HepG2 (cell line): ENCODE measurements at regions not wholly inside any gene's neighbourhood (a gene's known extent, or its start where the extent isn't known, plus 50 kb on each side); places are given as distances from the start of the nearest gene placed in this dataset.

Experiments used
- ATAC-seq: fragments of 200-7000 bp; cut with Tn5 transposase; 3 replicates; pipeline ENCODE4 v1.9.1; 2020; ENCODE audit warnings: mild to moderate bottlenecking, moderate library complexity
- BruUV-seq: library from RNA; stranded (reverse); fragments of 400-500 nt; replicated peaks from 2 replicates; lab custom pipeline; 2021; lab: Mats Ljungman, UMichigan
- CTCF ChIA-PET: fragments of 300-600 bp; formaldehyde crosslinking; extraction: SDS; loops from one replicate; lab custom pipeline; 2021; ENCODE audit warnings: low total read pairs, inconsistent platforms, low intra/inter-chr PET ratio; lab: Yijun Ruan, JAX
- POLR2A ChIA-PET: fragments of 350-600 bp; sonication (Branson Sonifier 250); formaldehyde crosslinking; loops from one replicate; lab custom pipeline; 2020; ENCODE audit warnings: antibody characterized with exemption, inconsistent platforms; lab: Yijun Ruan, JAX
- DNase-seq: peaks from one replicate; pipeline ENCODE4 v3.0.0-alpha.2; 2015; ENCODE audit warnings: low spot score
- FAIRE-seq: peaks from 3 replicates; lab custom pipeline; 2011; peaks lifted over from hg19 to GRCh38; lab: Jason Lieb, UNC
- H2AFZ ChIP-seq: one replicate; pipeline ENCODE4 v1.6.1; 2011; ENCODE audit warnings: low read length, inconsistent platforms
- H3K27ac ChIP-seq: fragments of 300-600 bp; 3 replicates; pipeline ENCODE4 v1.8.0; 2011; ENCODE audit warnings: mixed run types, mild to moderate bottlenecking, mixed read lengths, low read length, inconsistent platforms; ENCODE audit not compliant: insufficient read depth; ENCODE audit errors: extremely low read length
- H3K27me3 ChIP-seq, 2 experiments: fragments of 200-600 bp in 1 of 2; 2 replicates in 1 of 2; 3 replicates in 1 of 2; pipeline versions ENCODE4 v1.6.0 to v1.8.0; 2011; ENCODE audit warnings: low read length in 2 of 2, mild to moderate bottlenecking in 2 of 2, moderate library complexity in 2 of 2, inconsistent platforms in 1 of 2; ENCODE audit not compliant: insufficient read depth in 2 of 2, control insufficient read depth in 1 of 2
- H3K36me3 ChIP-seq, 2 experiments: fragments of 200-600 bp in 1 of 2; replicated peaks in 1 of 2; 2 replicates in 1 of 2; 3 replicates in 1 of 2; pipeline versions ENCODE4 v1.5.1 to v1.8.0; 2011; ENCODE audit warnings: low read length in 2 of 2, inconsistent platforms in 1 of 2; ENCODE audit not compliant: insufficient read depth in 2 of 2, control insufficient read depth in 1 of 2
- H3K4me1 ChIP-seq: 2 replicates; pipeline ENCODE4 v1.5.1; 2012; ENCODE audit warnings: low read length, inconsistent platforms; ENCODE audit not compliant: insufficient read depth
- H3K4me2 ChIP-seq: 2 replicates; pipeline ENCODE4 v1.6.0; 2011; ENCODE audit warnings: low read depth, low read length, inconsistent platforms
- H3K4me3 ChIP-seq, 3 experiments: fragments of 200-600 bp in 1 of 3; sonication (generic), shearing (Covaris generic) in 1 of 3; replicated peaks in 1 of 3; 2 replicates each; pipeline ENCODE4 v1.5.1; 2011 to 2016; ENCODE audit warnings: low read length in 3 of 3, inconsistent platforms in 2 of 3, low read depth in 2 of 3, mild to moderate bottlenecking in 2 of 3, control low read depth in 1 of 3, mixed read lengths in 1 of 3; ENCODE audit not compliant: insufficient read depth in 1 of 3
- H3K79me2 ChIP-seq: one replicate; pipeline ENCODE4 v1.6.1; 2011; ENCODE audit warnings: low read length, inconsistent platforms; ENCODE audit not compliant: insufficient read depth
- H3K9ac ChIP-seq: 2 replicates; pipeline ENCODE4 v1.6.0; 2011; ENCODE audit warnings: mild to moderate bottlenecking, low read depth, low read length, inconsistent platforms; ENCODE audit not compliant: insufficient read depth
- H3K9me3 ChIP-seq: 2 replicates; pipeline ENCODE4 v1.5.1; 2012; ENCODE audit warnings: mild to moderate bottlenecking, low read length
- H4K20me1 ChIP-seq: 2 replicates; pipeline ENCODE4 v1.6.0; 2011; ENCODE audit warnings: inconsistent platforms, mild to moderate bottlenecking, low read length, moderate library complexity; ENCODE audit not compliant: insufficient read depth
- CCDC6 ChIP-seq: sonication (generic); formaldehyde crosslinking; IDR thresholded peaks from 2 replicates; pipeline ENCODE4 v1.8.1; 2022; ENCODE audit warnings: mild to moderate bottlenecking, missing genetic modification reagents, moderate library complexity
- CEBPG ChIP-seq: IDR thresholded peaks from 2 replicates; pipeline ENCODE4 v1.6.1; 2016
- EHMT2 ChIP-seq: fragments of 200-600 bp; sonication (generic); IDR thresholded peaks from 2 replicates; pipeline ENCODE4 v1.7.0; 2017; ENCODE audit warnings: antibody characterized with exemption, low read depth, low read length, borderline replicate concordance
- GPN1 ChIP-seq: sonication (generic); formaldehyde crosslinking; IDR thresholded peaks from 2 replicates; pipeline ENCODE4 v1.5.1; 2020; ENCODE audit warnings: missing genetic modification reagents, borderline replicate concordance
- HOXA9 ChIP-seq: sonication (generic); formaldehyde crosslinking; IDR thresholded peaks from 2 replicates; pipeline ENCODE4 v1.8.1; 2022; ENCODE audit warnings: missing genetic modification reagents, mild to moderate bottlenecking, moderate library complexity, borderline replicate concordance
- IKZF5 ChIP-seq: IDR thresholded peaks from 2 replicates; pipeline ENCODE4 v1.6.1; 2018; ENCODE audit warnings: missing genetic modification reagents, mild to moderate bottlenecking, missing compliant biosample characterization
- MAFF ChIP-seq: IDR thresholded peaks from 2 replicates; pipeline ENCODE4 v1.6.1; 2011; ENCODE audit warnings: low read depth, low read length, improper control_type of control experiment
- MAFK ChIP-seq, 2 experiments: IDR thresholded peaks in 1 of 2; conservative IDR thresholded peaks in 1 of 2; 2 replicates each; pipeline ENCODE4 v1.6.1; 2011; ENCODE audit warnings: improper control_type of control experiment in 2 of 2, low read length in 2 of 2
- PHF21A ChIP-seq: sonication (generic); formaldehyde crosslinking; IDR thresholded peaks from 2 replicates; pipeline ENCODE4 v1.5.0; 2020; ENCODE audit warnings: mild to moderate bottlenecking, missing genetic modification reagents
- RARG ChIP-seq: sonication (generic); formaldehyde crosslinking; IDR thresholded peaks from 2 replicates; pipeline ENCODE4 v1.4.0; 2020; ENCODE audit warnings: low read depth, mild to moderate bottlenecking, missing genetic modification reagents
- SMAD3 ChIP-seq: sonication (generic); formaldehyde crosslinking; IDR thresholded peaks from 2 replicates; pipeline ENCODE4 v1.4.0; 2020; ENCODE audit warnings: missing genetic modification reagents
- SNAPC2 ChIP-seq: sonication (generic); formaldehyde crosslinking; IDR thresholded peaks from 2 replicates; pipeline ENCODE4 v1.8.1; 2022; ENCODE audit warnings: mild to moderate bottlenecking, missing genetic modification reagents
- ZBTB1 ChIP-seq: sonication (generic); formaldehyde crosslinking; IDR thresholded peaks from 2 replicates; pipeline ENCODE4 v1.4.0; 2020; ENCODE audit warnings: missing genetic modification reagents, borderline replicate concordance
- ZFP36L1 ChIP-seq: sonication (generic); formaldehyde crosslinking; IDR thresholded peaks from 2 replicates; pipeline ENCODE4 v1.8.0; 2022; ENCODE audit warnings: mild to moderate bottlenecking, missing genetic modification reagents, moderate library complexity
- ZNF10 ChIP-seq: sonication (generic); formaldehyde crosslinking; IDR thresholded peaks from 2 replicates; pipeline ENCODE4 v1.4.0; 2020; ENCODE audit warnings: mild to moderate bottlenecking, low read depth, missing genetic modification reagents, borderline replicate concordance
- ZNF24 ChIP-seq: fragments of 450-650 bp; IDR thresholded peaks from 2 replicates; pipeline ENCODE4 v1.6.1; 2017; ENCODE audit warnings: antibody characterized with exemption, mild to moderate bottlenecking
- ZNF33B ChIP-seq: sonication (generic); formaldehyde crosslinking; IDR thresholded peaks from 2 replicates; pipeline ENCODE4 v1.5.1; 2020; ENCODE audit warnings: mild to moderate bottlenecking, missing genetic modification reagents
- ZNF354B ChIP-seq: sonication (generic); formaldehyde crosslinking; IDR thresholded peaks from 2 replicates; pipeline ENCODE4 v1.8.0; 2022; ENCODE audit warnings: mild to moderate bottlenecking, missing genetic modification reagents
- ZNF510 ChIP-seq: sonication (generic); formaldehyde crosslinking; IDR thresholded peaks from 2 replicates; pipeline ENCODE4 v1.4.0; 2020; ENCODE audit warnings: low read depth, mild to moderate bottlenecking, missing genetic modification reagents
- ZNF691 ChIP-seq: sonication (generic); formaldehyde crosslinking; IDR thresholded peaks from 2 replicates; pipeline ENCODE4 v1.4.0; 2020; ENCODE audit warnings: missing genetic modification reagents, low read depth, mild to moderate bottlenecking, borderline replicate concordance
- ZNF776 ChIP-seq: sonication (generic); formaldehyde crosslinking; IDR thresholded peaks from 2 replicates; pipeline ENCODE4 v1.4.0; 2020; ENCODE audit warnings: mild to moderate bottlenecking, missing genetic modification reagents
- WGBS: methylation state at CpG from one replicate; pipeline ENCODE4 v1.1.6; 2017; ENCODE audit warnings: low lambda C conversion rate; 5-methylcytosine and 5-hydroxymethylcytosine counted together
- in situ Hi-C: cut with HindIII; loops from 2 replicates; pipeline ENCODE4 v1.10.0; 2017; ENCODE audit warnings: low pct_unique_long_range_greater_than_20kb; ENCODE audit not compliant: extremely low pct_ligation_motif_present
- intact Hi-C: fragments of 100-400 bp; cut with micrococcal nuclease; formaldehyde crosslinking; loops from one replicate; pipeline ENCODE4 v1.10.0; 2022; ENCODE audit not compliant: unreplicated experiment

- TF ChIP-seq SNAPC2 (CRISPR knock-in tag) (no peak), ZNF24 (no peak), CCDC6 (CRISPR knock-in tag) (no peak), MAFK (conservative IDR thresholded peaks at IDR 0.05 in 1 of 2, IDR thresholded peaks at IDR 0.05 in 1 of 2; ENCODE audit: low read length in 2 of 2) (peak in 1 of 2 experiments; percentile 53; a peak in 1 of 4 replicates), ZNF33B (CRISPR knock-in tag) (no peak), HOXA9 (CRISPR knock-in tag) (no peak), MAFF (peak; percentile 33; the same call in 1 of the 2 replicates)
- Histone ChIP-seq H3K36me3 (no peaks in the 10 kb centered on the region), H3K9me3 (no peaks in the 10 kb centered on the region), H2AFZ (no peak overlapping the region), H3K27ac (no peak overlapping the region), H3K79me2 (no peaks in the 10 kb centered on the region), H3K27me3 (no peaks in the 10 kb centered on the region), H3K4me1 (no peaks in the 10 kb centered on the region), H3K4me2 (no peak overlapping the region), H3K4me3 (no peak overlapping the region), H4K20me1 (no peaks in the 10 kb centered on the region), H3K9ac (no peak overlapping the region)
- intact Hi-C loops (no loop called here), in situ Hi-C loops (no loop called here)
- CTCF ChIA-PET, result no interaction called here
- DNase-seq (no peak), FAIRE-seq (no peak), ATAC-seq (no peak)
- BruUV-seq, result no TSS peak
- POLR2A ChIA-PET, result no interaction called here
- 6% methylated on average over 1 of the region's 1 CpG for WGBS
Measured at GRCh38 chrX:20641954-20642353, 375.2 kb upstream of the RPS6KA3 start.

GRCh38 chrX:20639115-20639514, 372.4 kb upstream of the RPS6KA3 start:
- Histone ChIP-seq H3K36me3 (no peaks in the 10 kb centered on the region), H3K79me2 (no peaks in the 10 kb centered on the region), H3K9ac (no peak overlapping the region), H2AFZ (no peak overlapping the region), H3K27ac (no peak overlapping the region), H3K4me3 (no peak overlapping the region), H3K9me3 (no peaks in the 10 kb centered on the region), H3K4me1 (no peaks in the 10 kb centered on the region), H4K20me1 (no peaks in the 10 kb centered on the region), H3K27me3 (no peaks in the 10 kb centered on the region), H3K4me2 (no peak overlapping the region)
- in situ Hi-C loops, result no loop called here
- CTCF ChIA-PET, result no interaction called here
- ATAC-seq (no peak), FAIRE-seq (no peak), DNase-seq (no peak)
- no CpG with 5 or more reads among the region's 2 CpGs for WGBS
- intact Hi-C loops, result no loop called here
- no TSS peak for BruUV-seq
- POLR2A ChIA-PET, result no interaction called here
- TF ChIP-seq ZNF10 (CRISPR knock-in tag) (no peak), ZBTB1 (no peak), EHMT2 (no peak), RARG (CRISPR knock-in tag) (no peak), CEBPG (no peak), PHF21A (no peak), ZNF776 (CRISPR knock-in tag) (no peak), SMAD3 (no peak), IKZF5 (CRISPR knock-in tag) (no peak), ZNF354B (CRISPR knock-in tag) (no peak), ZFP36L1 (CRISPR knock-in tag) (no peak), ZNF510 (CRISPR knock-in tag) (no peak), GPN1 (no peak), ZNF691 (CRISPR knock-in tag) (no peak)
